Liver (tissue), 2 donors: ENCODE measurements at regions not wholly inside any gene's neighbourhood (a gene's known extent, or its start where the extent isn't known, plus 50 kb on each side); places are given as distances from the start of the nearest gene placed in this dataset.

Experiments
- TF ChIP-seq, protein P1 (sequence below): fragments of 150-350 bp; IDR thresholded peaks from 2 replicates; pipeline ENCODE4 v1.5.1; 2017; ENCODE audit warnings: improper control_type of control experiment, low read depth, low read length; ENCODE audit not compliant: missing input control
- TF ChIP-seq, protein P2 (sequence below): IDR thresholded peaks from 2 replicates; pipeline ENCODE4 v1.6.1; 2016; ENCODE audit warnings: antibody characterized with exemption, mild to moderate bottlenecking
- donor health status: healthy.

DNA sequence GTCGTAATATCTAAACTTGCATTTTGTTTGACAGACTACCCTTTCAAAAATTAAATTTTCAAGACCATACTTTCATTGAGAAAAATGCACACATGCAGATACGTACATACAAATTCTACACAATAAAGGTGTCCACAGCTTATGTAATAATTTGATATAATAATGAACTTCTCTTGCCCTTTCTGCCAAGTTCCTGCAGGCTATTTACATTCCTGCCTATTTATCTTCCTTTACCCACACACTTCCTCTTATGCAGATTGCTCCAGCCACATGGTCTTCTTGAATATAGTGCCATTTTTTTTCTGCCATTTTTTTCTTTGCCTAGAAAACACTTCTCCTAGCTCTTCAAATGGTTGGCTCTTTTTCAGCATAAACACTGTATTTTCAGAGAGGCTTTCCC is 826.9 kb upstream of the CDH8 start:
- TF ChIP-seq, protein P1, sequence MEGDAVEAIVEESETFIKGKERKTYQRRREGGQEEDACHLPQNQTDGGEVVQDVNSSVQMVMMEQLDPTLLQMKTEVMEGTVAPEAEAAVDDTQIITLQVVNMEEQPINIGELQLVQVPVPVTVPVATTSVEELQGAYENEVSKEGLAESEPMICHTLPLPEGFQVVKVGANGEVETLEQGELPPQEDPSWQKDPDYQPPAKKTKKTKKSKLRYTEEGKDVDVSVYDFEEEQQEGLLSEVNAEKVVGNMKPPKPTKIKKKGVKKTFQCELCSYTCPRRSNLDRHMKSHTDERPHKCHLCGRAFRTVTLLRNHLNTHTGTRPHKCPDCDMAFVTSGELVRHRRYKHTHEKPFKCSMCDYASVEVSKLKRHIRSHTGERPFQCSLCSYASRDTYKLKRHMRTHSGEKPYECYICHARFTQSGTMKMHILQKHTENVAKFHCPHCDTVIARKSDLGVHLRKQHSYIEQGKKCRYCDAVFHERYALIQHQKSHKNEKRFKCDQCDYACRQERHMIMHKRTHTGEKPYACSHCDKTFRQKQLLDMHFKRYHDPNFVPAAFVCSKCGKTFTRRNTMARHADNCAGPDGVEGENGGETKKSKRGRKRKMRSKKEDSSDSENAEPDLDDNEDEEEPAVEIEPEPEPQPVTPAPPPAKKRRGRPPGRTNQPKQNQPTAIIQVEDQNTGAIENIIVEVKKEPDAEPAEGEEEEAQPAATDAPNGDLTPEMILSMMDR = no peak
- TF ChIP-seq, protein P2, sequence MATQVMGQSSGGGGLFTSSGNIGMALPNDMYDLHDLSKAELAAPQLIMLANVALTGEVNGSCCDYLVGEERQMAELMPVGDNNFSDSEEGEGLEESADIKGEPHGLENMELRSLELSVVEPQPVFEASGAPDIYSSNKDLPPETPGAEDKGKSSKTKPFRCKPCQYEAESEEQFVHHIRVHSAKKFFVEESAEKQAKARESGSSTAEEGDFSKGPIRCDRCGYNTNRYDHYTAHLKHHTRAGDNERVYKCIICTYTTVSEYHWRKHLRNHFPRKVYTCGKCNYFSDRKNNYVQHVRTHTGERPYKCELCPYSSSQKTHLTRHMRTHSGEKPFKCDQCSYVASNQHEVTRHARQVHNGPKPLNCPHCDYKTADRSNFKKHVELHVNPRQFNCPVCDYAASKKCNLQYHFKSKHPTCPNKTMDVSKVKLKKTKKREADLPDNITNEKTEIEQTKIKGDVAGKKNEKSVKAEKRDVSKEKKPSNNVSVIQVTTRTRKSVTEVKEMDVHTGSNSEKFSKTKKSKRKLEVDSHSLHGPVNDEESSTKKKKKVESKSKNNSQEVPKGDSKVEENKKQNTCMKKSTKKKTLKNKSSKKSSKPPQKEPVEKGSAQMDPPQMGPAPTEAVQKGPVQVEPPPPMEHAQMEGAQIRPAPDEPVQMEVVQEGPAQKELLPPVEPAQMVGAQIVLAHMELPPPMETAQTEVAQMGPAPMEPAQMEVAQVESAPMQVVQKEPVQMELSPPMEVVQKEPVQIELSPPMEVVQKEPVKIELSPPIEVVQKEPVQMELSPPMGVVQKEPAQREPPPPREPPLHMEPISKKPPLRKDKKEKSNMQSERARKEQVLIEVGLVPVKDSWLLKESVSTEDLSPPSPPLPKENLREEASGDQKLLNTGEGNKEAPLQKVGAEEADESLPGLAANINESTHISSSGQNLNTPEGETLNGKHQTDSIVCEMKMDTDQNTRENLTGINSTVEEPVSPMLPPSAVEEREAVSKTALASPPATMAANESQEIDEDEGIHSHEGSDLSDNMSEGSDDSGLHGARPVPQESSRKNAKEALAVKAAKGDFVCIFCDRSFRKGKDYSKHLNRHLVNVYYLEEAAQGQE = no peak
